GM18858 (cell line): ENCODE measurements at regions not wholly inside any gene's neighbourhood (a gene's known extent, or its start where the extent isn't known, plus 50 kb on each side); places are given as distances from the start of the nearest gene placed in this dataset.
A peak's percentile ranks its signal among the peaks of the same experiment; 100 is the strongest.
"Not testable (repeated sequence)": the region's sequence is repeated elsewhere in the genome, so short reads cannot be mapped to it uniquely, and the experiment has no call there.

Experiments used
- ATAC-seq: cut with Tn5 transposase; IDR thresholded peaks from one replicate; pipeline ENCODE4 v1.9.1; 2021; ENCODE audit not compliant: unreplicated experiment

GRCh38 chr9:26669701-26670670 is 222.6 kb downstream of the CAAP1 start:
- peak; percentile 79 for ATAC-seq

- ATAC-seq: no peak
Observed at GRCh38 chr9:26667882-26668281, 224.7 kb downstream of the CAAP1 start.

- no peak for ATAC-seq
Observed at GRCh38 chr9:26665666-26666065, 226.9 kb downstream of the CAAP1 start.

- ATAC-seq: not testable (repeated sequence)
Observed at GRCh38 chr9:26664087-26664773, 228.4 kb downstream of the CAAP1 start.

GRCh38 chr9:26662476-26662875 is 230.1 kb downstream of the CAAP1 start:
- ATAC-seq: no peak

GRCh38 chr9:26658476-26658875 is 234.1 kb downstream of the CAAP1 start:
- no peak for ATAC-seq

GRCh38 chr9:26657958-26658357 is 234.6 kb downstream of the CAAP1 start:
- ATAC-seq: no peak

DNA sequence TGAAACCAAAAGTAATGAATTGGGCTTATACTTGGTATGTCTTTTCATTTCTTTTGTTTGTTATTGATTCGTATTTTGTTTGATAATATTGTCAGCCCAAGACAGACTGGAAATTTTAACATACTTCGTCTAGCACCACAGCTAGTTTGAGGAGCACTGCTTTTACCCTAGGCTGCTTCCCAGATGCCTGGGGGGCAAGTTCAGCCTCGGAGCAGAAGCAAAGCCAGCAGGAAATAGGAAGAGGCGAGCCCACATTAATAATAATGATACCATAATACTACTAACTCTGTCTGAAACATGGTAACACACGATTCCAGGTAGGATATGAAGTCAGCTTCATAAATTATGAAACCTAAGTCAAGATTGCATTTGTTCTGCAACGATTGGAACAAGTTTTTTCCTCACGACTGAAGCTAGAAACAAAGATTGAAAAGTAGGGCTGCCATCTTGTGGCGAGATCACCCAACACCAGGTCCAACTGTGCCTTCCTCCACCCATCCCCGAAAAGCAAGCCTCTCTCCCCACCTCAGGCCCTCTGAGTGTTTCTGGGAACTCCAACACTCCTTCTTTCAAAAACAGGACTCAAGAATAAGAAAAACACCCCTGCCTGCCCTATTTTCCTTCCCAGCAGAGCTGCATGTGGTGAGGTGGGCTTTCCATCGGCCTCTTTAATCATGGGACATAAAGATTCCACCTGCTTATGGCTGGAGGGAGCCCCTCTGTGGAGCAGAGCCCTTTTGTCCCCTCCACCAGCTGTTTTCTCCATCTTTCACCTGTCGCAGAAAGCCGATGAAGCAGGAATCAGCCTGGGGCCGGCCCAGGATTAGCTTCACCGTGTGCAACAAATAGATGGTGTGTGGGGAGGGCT is 236.4 kb downstream of the CAAP1 start:
- ATAC-seq: peak; percentile 48

DNA sequence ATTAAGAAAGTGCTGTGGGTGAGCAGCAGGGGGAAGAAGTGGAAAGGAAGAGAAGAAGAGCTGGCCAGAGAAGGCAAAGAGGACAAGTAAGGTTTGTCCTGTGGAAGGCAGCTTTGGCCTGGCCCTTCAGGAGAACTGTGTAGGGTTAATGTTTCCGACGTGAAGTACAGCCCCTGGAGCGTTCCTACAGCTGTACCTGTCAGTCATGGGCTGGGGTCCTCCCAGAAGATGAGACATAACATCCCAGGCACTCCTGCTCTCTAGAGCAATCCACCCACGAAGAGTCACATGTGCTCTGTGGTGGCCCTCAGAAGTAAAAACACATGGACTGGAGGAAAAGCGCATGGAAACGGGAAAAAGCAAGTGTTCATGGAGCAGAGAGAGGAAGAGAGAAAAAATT is 237.4 kb downstream of the CAAP1 start:
- ATAC-seq: no peak

DNA sequence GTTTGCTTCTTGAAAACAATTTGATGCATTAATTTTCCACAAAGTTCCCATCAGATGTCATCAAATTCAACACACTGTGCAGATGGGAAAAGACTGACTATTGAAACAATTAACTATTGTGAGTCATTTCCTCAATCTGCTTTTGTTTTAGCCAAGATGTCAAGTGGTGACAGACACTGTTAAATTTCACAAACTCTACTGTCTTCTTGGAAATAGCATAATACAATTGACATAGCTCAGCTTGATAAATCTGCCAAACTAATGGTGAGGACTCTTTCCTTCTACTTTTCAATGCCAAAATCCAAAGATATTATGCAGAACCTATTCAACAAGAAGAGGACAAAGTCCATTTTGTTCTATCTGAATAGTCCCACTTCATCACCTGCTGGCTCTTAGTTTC is 242.3 kb downstream of the CAAP1 start:
- ATAC-seq: no peak

GRCh38 chr9:26643826-26644225 is 248.8 kb downstream of the CAAP1 start:
- no peak for ATAC-seq

GRCh38 chr9:26639761-26640160 is 252.8 kb downstream of the CAAP1 start:
- no peak for ATAC-seq

DNA sequence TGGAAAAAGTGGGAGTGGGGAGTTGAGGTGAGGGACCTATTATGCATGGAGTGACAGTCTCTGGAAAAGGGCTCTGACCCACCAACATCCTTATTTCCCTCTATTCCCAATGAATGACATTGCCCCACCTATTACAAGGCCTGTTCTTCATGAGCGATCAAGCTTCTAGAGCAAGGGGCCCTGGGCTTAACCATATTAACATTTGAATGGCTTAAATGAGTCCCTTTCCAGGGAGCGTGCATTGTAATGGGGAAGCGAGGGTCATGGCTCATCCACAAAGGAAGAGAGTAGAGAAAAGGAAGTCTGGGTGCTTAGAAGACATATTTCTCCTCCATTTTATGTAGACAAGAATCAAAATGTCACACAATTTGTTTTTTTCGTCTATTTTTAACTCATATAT is 255.5 kb downstream of the CAAP1 start:
- ATAC-seq: no peak

GRCh38 chr9:26613851-26614350 is 278.7 kb downstream of the CAAP1 start:
- not testable (repeated sequence) for ATAC-seq

GRCh38 chr9:26612211-26612610 is 280.4 kb downstream of the CAAP1 start:
- no peak for ATAC-seq

- ATAC-seq: no peak
Observed at GRCh38 chr9:26606756-26607155, 285.8 kb downstream of the CAAP1 start.

GRCh38 chr9:26605367-26605766 is 287.2 kb downstream of the CAAP1 start:
- ATAC-seq: no peak

DNA sequence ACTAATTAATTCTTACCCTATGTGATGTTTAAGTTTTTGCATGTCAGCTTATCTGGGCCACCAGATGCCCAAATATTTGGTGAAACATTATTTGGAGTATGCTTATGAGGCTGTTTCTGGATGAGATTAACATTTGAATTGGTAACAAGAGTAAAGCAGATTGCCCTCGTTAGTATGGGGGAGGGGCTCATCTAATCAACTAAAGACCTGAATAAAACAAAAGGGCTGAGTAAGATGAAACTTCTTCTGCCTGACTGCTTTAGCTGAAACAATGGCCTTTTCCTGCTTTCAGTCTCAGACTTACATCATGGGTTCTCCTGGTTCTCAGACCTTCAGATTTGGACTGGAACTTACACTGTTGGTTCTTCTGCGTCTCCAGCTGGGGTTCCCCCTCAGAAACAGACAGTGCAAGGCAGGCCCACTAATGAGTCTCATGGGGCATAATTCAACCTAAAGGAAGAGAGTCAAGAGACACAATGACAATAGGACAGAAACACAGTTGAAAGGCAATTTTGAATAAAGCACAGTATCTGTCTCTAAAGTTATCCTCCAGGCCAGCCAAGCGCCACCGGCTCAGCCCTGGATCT is 288.4 kb downstream of the CAAP1 start:
- no peak for ATAC-seq

- ATAC-seq: no peak
Observed at GRCh38 chr9:26603617-26604016, 289.0 kb downstream of the CAAP1 start.

GRCh38 chr9:26597542-26598149 is 295.0 kb downstream of the CAAP1 start:
- no peak for ATAC-seq
